ENCODE measurements at regions not wholly inside any gene's neighbourhood (a gene's known extent, or its start where the extent isn't known, plus 50 kb on each side); places are given as distances from the start of the nearest gene placed in this dataset.

DNA sequence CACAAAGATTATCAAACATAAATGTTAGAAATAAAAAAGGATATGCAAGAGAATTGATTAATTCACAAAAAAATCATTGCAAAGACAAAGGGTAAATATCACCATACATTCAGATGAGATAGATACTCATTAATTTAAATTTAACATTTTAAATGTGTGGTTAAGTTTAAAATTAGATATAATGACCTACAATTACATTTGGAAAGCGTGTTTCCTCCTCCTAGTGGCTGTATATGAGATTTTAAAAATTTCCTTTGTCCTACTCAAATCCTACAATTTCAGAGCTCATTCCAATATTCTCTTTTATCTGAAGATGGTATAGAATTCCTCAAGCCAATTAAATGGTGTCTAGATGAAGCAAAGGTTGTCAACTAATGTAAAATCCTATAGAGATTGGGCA, 169.2 kb upstream of the CDH8 start:
- TF ChIP-seq, protein P1, sequence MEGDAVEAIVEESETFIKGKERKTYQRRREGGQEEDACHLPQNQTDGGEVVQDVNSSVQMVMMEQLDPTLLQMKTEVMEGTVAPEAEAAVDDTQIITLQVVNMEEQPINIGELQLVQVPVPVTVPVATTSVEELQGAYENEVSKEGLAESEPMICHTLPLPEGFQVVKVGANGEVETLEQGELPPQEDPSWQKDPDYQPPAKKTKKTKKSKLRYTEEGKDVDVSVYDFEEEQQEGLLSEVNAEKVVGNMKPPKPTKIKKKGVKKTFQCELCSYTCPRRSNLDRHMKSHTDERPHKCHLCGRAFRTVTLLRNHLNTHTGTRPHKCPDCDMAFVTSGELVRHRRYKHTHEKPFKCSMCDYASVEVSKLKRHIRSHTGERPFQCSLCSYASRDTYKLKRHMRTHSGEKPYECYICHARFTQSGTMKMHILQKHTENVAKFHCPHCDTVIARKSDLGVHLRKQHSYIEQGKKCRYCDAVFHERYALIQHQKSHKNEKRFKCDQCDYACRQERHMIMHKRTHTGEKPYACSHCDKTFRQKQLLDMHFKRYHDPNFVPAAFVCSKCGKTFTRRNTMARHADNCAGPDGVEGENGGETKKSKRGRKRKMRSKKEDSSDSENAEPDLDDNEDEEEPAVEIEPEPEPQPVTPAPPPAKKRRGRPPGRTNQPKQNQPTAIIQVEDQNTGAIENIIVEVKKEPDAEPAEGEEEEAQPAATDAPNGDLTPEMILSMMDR (IDR thresholded peaks at IDR 0.05), result no peak
- TF ChIP-seq POLR2A (IDR thresholded peaks at IDR 0.05) (no peak), POLR2AphosphoS5 (IDR thresholded peaks at IDR 0.05; ENCODE audit: insufficient read depth in 1 of 2, low read depth in 1 of 2) (no peak)

All from vagina (tissue), 2 donors.